HG03108 (cell line): ENCODE measurements at regions not wholly inside any gene's neighbourhood (a gene's known extent, or its start where the extent isn't known, plus 50 kb on each side); places are given as distances from the start of the nearest gene placed in this dataset.
"Not testable (repeated sequence)": the region's sequence is repeated elsewhere in the genome, so short reads cannot be mapped to it uniquely, and the experiment has no call there.

Experiments used
- ATAC-seq: cut with Tn5 transposase; IDR thresholded peaks from one replicate; pipeline ENCODE4 v1.9.1; 2021; ENCODE audit warnings: moderate library complexity; ENCODE audit not compliant: unreplicated experiment

GRCh38 chrX:138255373-138255772, 456.1 kb downstream of the FGF13 start:
- no peak for ATAC-seq

- ATAC-seq, result not testable (repeated sequence)
These were observed 447.4 kb downstream of the FGF13 start for GRCh38 chrX:138264095-138264494.

- no peak for ATAC-seq
These were observed 440.6 kb downstream of the FGF13 start for GRCh38 chrX:138270931-138271330.

GRCh38 chrX:138282598-138283150, 428.8 kb downstream of the FGF13 start:
- ATAC-seq, result not testable (repeated sequence)

- ATAC-seq, result no peak
These were observed 424.2 kb downstream of the FGF13 start for GRCh38 chrX:138287205-138287877.

GRCh38 chrX:138294951-138295350, 416.6 kb downstream of the FGF13 start:
- ATAC-seq, result no peak

GRCh38 chrX:138298268-138298667, 413.2 kb downstream of the FGF13 start:
- ATAC-seq, result no peak

- ATAC-seq, result no peak
These were observed 365.7 kb downstream of the FGF13 start for GRCh38 chrX:138345801-138346200.

- ATAC-seq, result no peak
These were observed 362.2 kb downstream of the FGF13 start for GRCh38 chrX:138349351-138349750.

- ATAC-seq, result no peak
These were observed 332.6 kb downstream of the FGF13 start for GRCh38 chrX:138378876-138379275.

GRCh38 chrX:138408101-138408500, 303.4 kb downstream of the FGF13 start:
- ATAC-seq, result no peak

GRCh38 chrX:138411048-138411447, 300.5 kb downstream of the FGF13 start:
- no peak for ATAC-seq
